NCI-H510A treated with DMSO at 0.1 percent for 48 hours (cell line): ENCODE measurements at regions not wholly inside any gene's neighbourhood (a gene's known extent, or its start where the extent isn't known, plus 50 kb on each side); places are given as distances from the start of the nearest gene placed in this dataset.
"Not testable (repeated sequence)": the region's sequence is repeated elsewhere in the genome, so short reads cannot be mapped to it uniquely, and the experiment has no call there.

Experiments used
- DNase-seq: peaks from one replicate; lab custom pipeline; 2025; lab: John Stamatoyannopoulos, UW

DNA sequence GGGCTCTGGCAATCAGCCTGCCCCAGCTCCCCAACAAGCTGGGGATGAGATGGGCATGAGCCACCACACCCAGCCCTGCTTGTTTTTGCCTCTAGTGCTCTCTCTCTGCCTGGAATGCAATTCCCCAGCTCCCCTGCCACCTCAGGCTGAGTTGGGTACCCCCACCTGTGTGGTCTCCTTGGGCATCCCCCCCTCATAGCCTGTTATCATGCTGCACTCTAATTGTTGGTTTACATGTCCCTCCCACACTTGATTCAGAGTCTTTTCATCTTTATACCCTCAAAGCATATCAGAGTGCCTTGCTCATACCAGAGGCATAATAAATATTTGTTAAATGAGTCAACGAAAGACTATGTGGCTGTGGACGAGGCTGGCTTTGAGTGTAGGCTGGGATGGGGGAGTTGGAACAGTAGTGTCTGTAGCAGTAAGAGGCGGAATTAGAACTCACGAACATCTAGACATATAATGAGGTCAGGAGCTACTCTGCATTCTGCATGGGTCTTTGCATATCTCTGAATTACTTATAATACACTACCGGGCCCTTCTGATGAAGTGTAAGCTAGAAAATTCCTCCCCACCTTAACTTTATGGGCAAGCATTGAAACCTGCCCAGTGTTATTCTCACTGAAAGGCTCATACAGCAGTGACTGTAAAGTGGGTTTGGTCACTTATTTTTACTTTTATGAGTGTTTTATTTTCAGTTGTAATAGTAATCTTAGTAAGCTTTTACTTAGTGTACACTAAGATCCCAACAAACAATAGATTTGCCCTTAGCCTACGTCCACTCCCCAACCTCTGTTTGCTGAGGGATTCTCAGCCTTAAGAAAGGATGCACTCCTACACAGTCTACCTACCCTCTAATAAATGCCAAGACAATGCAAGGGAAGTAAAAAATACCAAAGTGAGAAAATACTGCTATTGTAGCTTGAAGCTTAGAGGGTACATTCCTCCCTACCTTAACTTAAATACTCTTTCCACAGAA is 58.7 kb downstream of the EDN1 start:
- DNase-seq, result no peak

DNA sequence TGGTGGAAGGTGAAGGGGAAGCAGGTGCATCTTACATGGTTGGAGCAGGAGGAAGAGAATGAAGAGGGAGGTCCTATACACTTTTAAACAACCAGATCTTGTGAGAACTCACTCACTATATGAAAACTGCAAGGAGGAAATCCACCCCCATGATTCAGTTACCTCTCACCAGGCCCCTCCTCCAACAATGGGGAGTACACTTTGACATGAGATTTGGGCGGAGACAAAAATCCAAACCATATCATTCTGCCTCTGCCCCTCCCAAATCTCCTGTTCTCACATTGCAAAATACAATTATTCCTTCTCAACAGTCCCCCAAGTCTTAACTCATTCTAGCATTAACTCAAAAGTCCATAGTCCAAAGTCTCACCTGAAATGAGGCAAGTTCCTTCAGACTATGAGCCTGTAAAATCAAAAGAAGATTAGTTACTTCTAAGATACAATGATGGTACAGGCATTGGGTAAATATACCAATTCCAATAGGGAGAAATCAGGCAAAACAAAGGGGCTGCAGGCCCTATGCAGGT is 60.5 kb downstream of the EDN1 start:
- DNase-seq, result no peak

- DNase-seq, result no peak
Observed at GRCh38 chr6:12351672-12352071, 61.5 kb downstream of the EDN1 start.

GRCh38 chr6:12353731-12354130 is 63.6 kb downstream of the EDN1 start:
- no peak for DNase-seq

- no peak for DNase-seq
Observed at GRCh38 chr6:12354499-12354898, 64.3 kb downstream of the EDN1 start.

- DNase-seq, result no peak
Observed at GRCh38 chr6:12355354-12355753, 65.2 kb downstream of the EDN1 start.

DNA sequence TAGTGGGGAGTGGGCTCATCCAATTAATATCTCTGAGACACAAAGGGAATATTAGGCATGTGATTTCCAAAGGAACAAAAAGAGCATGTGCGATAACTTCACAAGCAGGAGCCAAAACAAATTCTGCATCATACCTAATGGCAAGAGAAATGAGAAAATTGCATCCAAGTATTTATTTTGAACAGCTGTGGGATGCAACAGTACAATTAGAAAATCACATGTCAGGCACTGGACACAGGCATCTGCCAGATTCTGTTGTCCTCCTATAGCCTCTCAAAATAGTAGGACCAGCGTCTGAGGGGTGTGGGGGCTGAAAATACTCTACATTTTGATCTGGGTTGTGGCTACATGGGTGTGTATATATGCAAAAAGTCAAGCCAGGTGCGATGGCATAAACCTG is 66.3 kb downstream of the EDN1 start:
- DNase-seq, result no peak

GRCh38 chr6:12356983-12357972 is 67.1 kb downstream of the EDN1 start:
- DNase-seq, result no peak

DNA sequence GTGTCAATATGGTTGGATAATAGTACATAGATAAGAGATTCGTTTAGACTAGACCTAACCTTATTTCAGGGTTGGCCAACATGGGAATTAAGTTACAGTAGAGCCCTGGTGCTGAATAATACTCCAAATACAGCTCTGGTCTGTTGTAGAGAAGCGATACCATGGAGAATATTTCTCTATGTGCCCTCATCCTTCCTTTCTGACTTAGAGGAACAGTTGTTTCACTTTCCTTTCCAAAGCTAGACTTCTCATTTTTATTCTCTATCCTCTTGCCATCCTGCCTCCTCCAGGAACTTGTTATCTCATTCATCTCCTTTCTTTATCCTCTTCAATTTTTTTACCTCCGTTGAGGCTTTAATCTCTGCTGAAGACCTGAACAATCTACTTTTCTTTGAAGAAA is 68.9 kb downstream of the EDN1 start:
- DNase-seq, result no peak

DNA sequence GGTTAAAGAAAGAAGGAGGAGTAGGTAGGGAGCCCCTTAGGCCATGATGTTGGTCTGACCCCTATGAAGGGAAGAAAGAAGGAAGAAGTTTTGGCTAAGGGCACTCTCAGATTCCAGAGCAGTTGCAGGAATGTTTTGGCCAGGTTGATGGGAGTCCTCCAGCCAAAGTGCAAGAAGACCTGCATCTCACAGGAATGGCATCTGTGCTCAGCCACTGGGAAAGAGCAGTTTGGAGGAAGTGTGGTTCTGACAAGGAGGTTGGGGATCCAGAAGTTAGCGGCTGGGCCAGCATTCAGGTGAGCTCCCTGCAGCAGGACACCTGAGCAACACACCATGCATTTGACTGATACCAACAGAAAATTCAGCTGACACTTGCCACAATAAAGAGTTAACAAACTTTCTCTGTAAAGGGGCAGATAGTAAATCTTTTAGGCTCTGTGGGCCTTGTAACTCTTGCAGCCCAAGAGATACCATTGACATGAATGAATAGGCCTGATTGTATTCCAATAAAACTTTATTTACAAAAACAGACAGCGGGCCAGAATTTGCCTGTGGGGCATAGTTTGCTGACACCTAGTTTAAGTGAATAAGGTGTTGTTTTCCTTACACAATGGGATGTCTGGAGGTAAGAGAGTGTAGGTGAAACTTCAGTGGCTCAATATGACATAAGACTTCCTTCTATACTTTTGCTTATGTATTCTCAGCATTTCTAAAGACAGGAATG is 71.0 kb downstream of the EDN1 start:
- DNase-seq, result no peak

GRCh38 chr6:12363277-12363650 is 73.1 kb downstream of the EDN1 start:
- not testable (repeated sequence) for DNase-seq

- DNase-seq, result no peak
Observed at GRCh38 chr6:12363651-12364381, 73.7 kb downstream of the EDN1 start.

DNA sequence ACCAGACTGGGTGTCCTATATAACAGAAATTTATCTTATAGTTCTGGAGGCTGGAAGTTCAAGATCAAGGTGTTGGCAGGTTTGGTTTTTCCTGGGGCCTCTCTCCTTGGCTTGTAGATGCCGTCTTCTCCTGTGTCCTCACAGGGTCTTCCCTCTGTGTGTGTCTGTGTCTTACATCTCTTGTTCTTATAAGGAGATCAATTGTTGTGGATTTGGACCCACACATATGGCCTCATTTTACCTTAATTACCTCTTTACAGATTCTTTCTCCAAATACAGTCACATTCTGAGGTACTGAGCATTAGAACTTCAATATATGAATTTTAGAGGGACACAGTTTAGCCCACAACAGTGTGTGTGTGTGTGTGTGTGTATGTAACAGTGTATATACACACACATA is 74.5 kb downstream of the EDN1 start:
- DNase-seq, result no peak

DNA sequence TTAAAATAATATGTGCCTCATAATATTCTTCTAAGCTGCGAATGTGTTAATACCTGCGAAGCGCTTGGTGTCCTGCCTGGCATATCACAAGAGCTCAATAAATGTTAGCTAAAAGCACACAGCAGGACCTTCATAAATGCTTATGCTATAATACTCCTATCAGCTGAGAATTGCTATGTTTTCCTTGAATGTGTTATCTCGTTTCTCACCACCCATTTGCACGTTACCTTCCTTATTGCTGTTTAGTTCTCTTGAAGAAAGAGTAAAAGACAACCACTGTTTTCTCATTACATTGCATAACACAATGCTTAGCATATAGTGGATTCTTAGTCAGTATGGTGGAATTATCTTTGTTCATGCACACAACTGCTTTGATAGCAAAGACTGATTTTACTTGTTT is 76.6 kb downstream of the EDN1 start:
- DNase-seq, result no peak

- DNase-seq, result no peak
Observed at GRCh38 chr6:12367412-12367811, 77.3 kb downstream of the EDN1 start.

- no peak for DNase-seq
Observed at GRCh38 chr6:12369355-12369754, 79.2 kb downstream of the EDN1 start.

- no peak for DNase-seq
Observed at GRCh38 chr6:12369781-12370262, 79.7 kb downstream of the EDN1 start.

GRCh38 chr6:12371151-12371550 is 81.0 kb downstream of the EDN1 start:
- no peak for DNase-seq

- DNase-seq, result no peak
Observed at GRCh38 chr6:12371641-12372146, 81.5 kb downstream of the EDN1 start.

GRCh38 chr6:12379181-12379580 is 89.0 kb downstream of the EDN1 start:
- DNase-seq, result no peak

- DNase-seq, result no peak
Observed at GRCh38 chr6:12381587-12381986, 91.4 kb downstream of the EDN1 start.
